ENCODE measurements at regions not wholly inside any gene's neighbourhood (a gene's known extent, or its start where the extent isn't known, plus 50 kb on each side); places are given as distances from the start of the nearest gene placed in this dataset.

DNA sequence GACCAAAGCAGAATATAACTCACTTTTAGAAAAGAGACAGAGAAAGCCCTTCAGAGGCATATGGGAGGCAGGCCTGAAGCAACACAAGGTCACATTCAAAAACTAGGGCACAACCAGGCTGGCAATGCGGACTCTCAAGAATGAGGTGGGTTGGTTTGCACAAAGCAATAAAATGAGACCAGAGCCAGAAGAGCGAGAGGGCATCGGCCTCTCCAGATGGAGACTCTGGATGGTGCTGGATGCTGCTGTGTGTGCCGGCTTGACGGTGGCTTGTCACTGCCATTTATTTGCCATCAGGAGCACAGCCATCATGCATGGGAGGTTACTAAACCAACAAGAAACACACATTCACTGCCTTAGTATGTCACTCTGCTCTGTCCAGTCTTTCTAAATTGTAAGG, 649.4 kb downstream of the DIAPH3 start:
- FAIRE-seq, result no peak
- no peak overlapping the region for H3K27ac ChIP-seq (ENCODE audit: control insufficient read depth, insufficient read depth)
- no TSS peak for BruUV-seq (replicated peaks)

DNA sequence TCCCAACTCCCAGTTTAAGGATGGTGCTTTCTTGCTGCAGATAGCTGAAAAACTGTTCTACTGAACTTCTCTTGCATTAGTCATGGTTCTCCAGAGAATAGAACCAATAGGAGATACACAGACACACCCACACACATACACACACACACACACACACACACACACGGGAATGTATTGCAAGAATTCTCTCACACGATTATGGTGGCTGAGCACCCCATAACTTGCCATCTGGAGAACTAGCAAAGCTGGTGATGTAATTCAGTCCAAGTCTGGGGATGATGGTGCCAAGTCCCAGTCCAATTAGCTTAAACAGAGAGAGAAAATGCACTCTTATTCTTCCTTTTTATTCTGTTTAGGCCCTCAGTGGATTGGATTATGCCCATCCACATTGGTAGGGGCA, 643.9 kb downstream of the DIAPH3 start:
- RAD21 ChIA-PET (ENCODE audit: unreplicated experiment), result no interaction called here
- no TSS peak for BruUV-seq (replicated peaks)
- POLR2A ChIA-PET, result no interaction called here
- intact Hi-C loops (cut with micrococcal nuclease; ENCODE audit: unreplicated experiment) (no loop called here), in situ Hi-C loops (cut with MboI) (no loop called here)
- H3K9ac ChIP-seq (ENCODE audit: control insufficient read depth, insufficient read depth, low read length), result no peak overlapping the region
- FAIRE-seq, result no peak
- no peaks in the 10 kb centered on the region for H3K79me2 ChIP-seq (ENCODE audit: control insufficient read depth, insufficient read depth, low read length)
- H2AFZ ChIP-seq (ENCODE audit: control insufficient read depth, low read depth, low read length), result no peak overlapping the region
- no peaks in the 10 kb centered on the region for H3K36me3 ChIP-seq (ENCODE audit: control insufficient read depth in 2 of 2, insufficient read depth in 2 of 2, low read length in 1 of 2)
- TF ChIP-seq POLR2AphosphoS5 (IDR thresholded peaks at IDR 0.05; ENCODE audit: low read length), result no peak
- TF ChIP-seq GATAD2B (conservative IDR thresholded peaks at IDR 0.05; ENCODE audit: low read depth), result no peak
- TF ChIP-seq, protein P1, sequence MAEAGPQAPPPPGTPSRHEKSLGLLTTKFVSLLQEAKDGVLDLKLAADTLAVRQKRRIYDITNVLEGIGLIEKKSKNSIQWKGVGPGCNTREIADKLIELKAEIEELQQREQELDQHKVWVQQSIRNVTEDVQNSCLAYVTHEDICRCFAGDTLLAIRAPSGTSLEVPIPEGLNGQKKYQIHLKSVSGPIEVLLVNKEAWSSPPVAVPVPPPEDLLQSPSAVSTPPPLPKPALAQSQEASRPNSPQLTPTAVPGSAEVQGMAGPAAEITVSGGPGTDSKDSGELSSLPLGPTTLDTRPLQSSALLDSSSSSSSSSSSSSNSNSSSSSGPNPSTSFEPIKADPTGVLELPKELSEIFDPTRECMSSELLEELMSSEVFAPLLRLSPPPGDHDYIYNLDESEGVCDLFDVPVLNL (IDR thresholded peaks at IDR 0.05; ENCODE audit: low read depth, low read length), result no peak
- no peaks in the 10 kb centered on the region for H3K9me3 ChIP-seq (replicated peaks; ENCODE audit: control insufficient read depth, insufficient read depth, low read length)
- no peak for DNase-seq (ENCODE audit: low read depth, low spot score)
- no peaks in the 10 kb centered on the region for H4K20me1 ChIP-seq (ENCODE audit: control insufficient read depth, insufficient read depth)
- H3K27ac ChIP-seq (ENCODE audit: control insufficient read depth, insufficient read depth), result no peak overlapping the region
- no peak overlapping the region for H3K4me3 ChIP-seq
- no peak overlapping the region for H3K4me2 ChIP-seq (ENCODE audit: control insufficient read depth, insufficient read depth)
- ATAC-seq, result no peak
- WGBS (ENCODE audit: insufficient coverage, insufficient replicate concordance, low lambda C conversion rate, missing lambda C conversion rate), result 9% methylated on average over 2 of the region's 2 CpGs
- H3K27me3 ChIP-seq (replicated peaks in 1 of 2; ENCODE audit: control insufficient read depth in 2 of 2, insufficient read depth in 2 of 2, low read length in 1 of 2), result no peaks in the 10 kb centered on the region
- SMC1A ChIA-PET (ENCODE audit: uncharacterized antibody, unreplicated experiment), result no interaction called here
- no peaks in the 10 kb centered on the region for H3K4me1 ChIP-seq (ENCODE audit: control insufficient read depth, insufficient read depth, low read length)
- CTCF ChIA-PET, result no interaction called here

More for the DNA sequence above, 649.4 kb downstream of the DIAPH3 start:
- TF ChIP-seq HCFC1 (IDR thresholded peaks at IDR 0.05; ENCODE audit: low read length) (no peak), SUPT20H (IDR thresholded peaks at IDR 0.05; ENCODE audit: borderline replicate concordance, control insufficient read depth, low read depth, low read length) (no peak), TARDBP (IDR thresholded peaks at IDR 0.05; ENCODE audit: borderline replicate concordance) (no peak), CHD1 (IDR thresholded peaks at IDR 0.05; ENCODE audit: low read depth, low read length) (no peak), FOXM1 (IDR thresholded peaks at IDR 0.05; ENCODE audit: low read depth, low read length) (no peak), ZNF622 (IDR thresholded peaks at IDR 0.05) (no peak), BCL11A (IDR thresholded peaks at IDR 0.05; ENCODE audit: low read depth, low read length) (no peak)
- TF ChIP-seq, protein P2, sequence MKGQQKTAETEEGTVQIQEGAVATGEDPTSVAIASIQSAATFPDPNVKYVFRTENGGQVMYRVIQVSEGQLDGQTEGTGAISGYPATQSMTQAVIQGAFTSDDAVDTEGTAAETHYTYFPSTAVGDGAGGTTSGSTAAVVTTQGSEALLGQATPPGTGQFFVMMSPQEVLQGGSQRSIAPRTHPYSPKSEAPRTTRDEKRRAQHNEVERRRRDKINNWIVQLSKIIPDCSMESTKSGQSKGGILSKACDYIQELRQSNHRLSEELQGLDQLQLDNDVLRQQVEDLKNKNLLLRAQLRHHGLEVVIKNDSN (IDR thresholded peaks at IDR 0.05; ENCODE audit: borderline replicate concordance, extremely low read length, insufficient read depth, low read depth, low read length), result no peak
- Histone ChIP-seq H3K4me1 (ENCODE audit: control insufficient read depth, insufficient read depth, low read length) (no peaks in the 10 kb centered on the region), H3K4me3 (no peak overlapping the region), H3K9ac (ENCODE audit: control insufficient read depth, insufficient read depth, low read length) (no peak overlapping the region), H2AFZ (ENCODE audit: control insufficient read depth, low read depth, low read length) (no peak overlapping the region), H4K20me1 (ENCODE audit: control insufficient read depth, insufficient read depth) (no peaks in the 10 kb centered on the region), H3K79me2 (ENCODE audit: control insufficient read depth, insufficient read depth, low read length) (no peaks in the 10 kb centered on the region), H3K9me3 (replicated peaks; ENCODE audit: control insufficient read depth, insufficient read depth, low read length) (no peaks in the 10 kb centered on the region), H3K27me3 (replicated peaks in 1 of 2; ENCODE audit: control insufficient read depth in 2 of 2, insufficient read depth in 2 of 2, low read length in 1 of 2) (no peaks in the 10 kb centered on the region), H3K36me3 (ENCODE audit: control insufficient read depth in 2 of 2, insufficient read depth in 2 of 2, low read length in 1 of 2) (no peaks in the 10 kb centered on the region), H3K4me2 (ENCODE audit: control insufficient read depth, insufficient read depth) (no peak overlapping the region)
- ChIA-PET CTCF (no interaction called here), SMC1A (ENCODE audit: uncharacterized antibody, unreplicated experiment) (no interaction called here), RAD21 (ENCODE audit: unreplicated experiment) (no interaction called here), POLR2A (no interaction called here)
- DNase-seq (ENCODE audit: low read depth, low spot score) (no peak), ATAC-seq (no peak)
- WGBS (ENCODE audit: insufficient coverage, insufficient replicate concordance, low lambda C conversion rate, missing lambda C conversion rate), result 37% methylated on average over 5 of the region's 5 CpGs
- intact Hi-C loops (cut with micrococcal nuclease; ENCODE audit: unreplicated experiment), result no loop called here
- in situ Hi-C loops (cut with MboI), result no loop called here
